Astrocyte of the cerebellum (primary cell): ENCODE measurements at regions not wholly inside any gene's neighbourhood (a gene's known extent, or its start where the extent isn't known, plus 50 kb on each side); places are given as distances from the start of the nearest gene placed in this dataset.

ENCODE experiments used
- DNase-seq: peaks from one replicate; pipeline ENCODE4 v3.0.0-alpha.2; 2011; ENCODE audit warnings: low read depth
- H3K4me3 ChIP-seq: 2 replicates; pipeline ENCODE4 v1.5.1; 2011; ENCODE audit warnings: mild to moderate bottlenecking, low read depth, low read length, moderate library complexity
- CTCF ChIP-seq: IDR thresholded peaks from 2 replicates; pipeline ENCODE4 v1.5.1; 2012; ENCODE audit warnings: low read length, low read depth, moderate library complexity, mild to moderate bottlenecking; ENCODE audit errors: missing control alignments
- in situ Hi-C: cut with HindIII; loops from 2 replicates; pipeline ENCODE4 v1.10.0; 2017; ENCODE audit warnings: low sequenced_read_pairs

- no peak for DNase-seq
- no peak overlapping the region for H3K4me3 ChIP-seq
- no peak for TF ChIP-seq CTCF
- in situ Hi-C loops: no loop called here
Observed at GRCh38 chr14:81890020-81890419, 356.4 kb upstream of the SEL1L start.

GRCh38 chr14:81903477-81903876 lies 369.8 kb upstream of the SEL1L start:
- no peak for DNase-seq
- in situ Hi-C loops: no loop called here
- no peak overlapping the region for H3K4me3 ChIP-seq
- no peak for TF ChIP-seq CTCF

GRCh38 chr14:81927070-81927469 lies 393.4 kb upstream of the SEL1L start:
- in situ Hi-C loops: no loop called here
- no peak overlapping the region for H3K4me3 ChIP-seq
- TF ChIP-seq CTCF: no peak
- DNase-seq: no peak

GRCh38 chr14:81931828-81932227 lies 398.2 kb upstream of the SEL1L start:
- in situ Hi-C loops: no loop called here
- no peak overlapping the region for H3K4me3 ChIP-seq
- no peak for TF ChIP-seq CTCF
- no peak for DNase-seq

GRCh38 chr14:81936348-81936747 lies 402.7 kb upstream of the SEL1L start:
- DNase-seq: no peak
- no peak overlapping the region for H3K4me3 ChIP-seq
- in situ Hi-C loops: no loop called here
- no peak for TF ChIP-seq CTCF

GRCh38 chr14:81936902-81937301 lies 403.2 kb upstream of the SEL1L start:
- in situ Hi-C loops: no loop called here
- no peak for DNase-seq
- no peak for TF ChIP-seq CTCF
- H3K4me3 ChIP-seq: no peak overlapping the region

GRCh38 chr14:81938341-81938740 lies 404.7 kb upstream of the SEL1L start:
- H3K4me3 ChIP-seq: no peak overlapping the region
- TF ChIP-seq CTCF: no peak
- in situ Hi-C loops: no loop called here
- no peak for DNase-seq
